AG09319 (cell line): ENCODE measurements at regions not wholly inside any gene's neighbourhood (a gene's known extent, or its start where the extent isn't known, plus 50 kb on each side); places are given as distances from the start of the nearest gene placed in this dataset.

Experiments used
- DNase-seq: peaks from one replicate; pipeline ENCODE4 v3.0.0-alpha.2; 2010; ENCODE audit warnings: low read depth; ENCODE audit errors: extremely low read depth
- TF ChIP-seq, protein P1 (sequence below): IDR thresholded peaks from 2 replicates; pipeline ENCODE4 v1.5.1; 2011; ENCODE audit warnings: low read depth, mild to moderate bottlenecking, inconsistent platforms, low read length, moderate library complexity

GRCh38 chr17:52244689-52245088 is 86.2 kb upstream of the CA10 start:
- TF ChIP-seq, protein P1, sequence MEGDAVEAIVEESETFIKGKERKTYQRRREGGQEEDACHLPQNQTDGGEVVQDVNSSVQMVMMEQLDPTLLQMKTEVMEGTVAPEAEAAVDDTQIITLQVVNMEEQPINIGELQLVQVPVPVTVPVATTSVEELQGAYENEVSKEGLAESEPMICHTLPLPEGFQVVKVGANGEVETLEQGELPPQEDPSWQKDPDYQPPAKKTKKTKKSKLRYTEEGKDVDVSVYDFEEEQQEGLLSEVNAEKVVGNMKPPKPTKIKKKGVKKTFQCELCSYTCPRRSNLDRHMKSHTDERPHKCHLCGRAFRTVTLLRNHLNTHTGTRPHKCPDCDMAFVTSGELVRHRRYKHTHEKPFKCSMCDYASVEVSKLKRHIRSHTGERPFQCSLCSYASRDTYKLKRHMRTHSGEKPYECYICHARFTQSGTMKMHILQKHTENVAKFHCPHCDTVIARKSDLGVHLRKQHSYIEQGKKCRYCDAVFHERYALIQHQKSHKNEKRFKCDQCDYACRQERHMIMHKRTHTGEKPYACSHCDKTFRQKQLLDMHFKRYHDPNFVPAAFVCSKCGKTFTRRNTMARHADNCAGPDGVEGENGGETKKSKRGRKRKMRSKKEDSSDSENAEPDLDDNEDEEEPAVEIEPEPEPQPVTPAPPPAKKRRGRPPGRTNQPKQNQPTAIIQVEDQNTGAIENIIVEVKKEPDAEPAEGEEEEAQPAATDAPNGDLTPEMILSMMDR: no peak
- no peak for DNase-seq

- DNase-seq: no peak
- TF ChIP-seq, protein P1: no peak
These were observed 83.8 kb upstream of the CA10 start for GRCh38 chr17:52242268-52242667.

- DNase-seq: no peak
- TF ChIP-seq, protein P1: no peak
These were observed 78.6 kb upstream of the CA10 start for GRCh38 chr17:52237151-52237550.

DNA sequence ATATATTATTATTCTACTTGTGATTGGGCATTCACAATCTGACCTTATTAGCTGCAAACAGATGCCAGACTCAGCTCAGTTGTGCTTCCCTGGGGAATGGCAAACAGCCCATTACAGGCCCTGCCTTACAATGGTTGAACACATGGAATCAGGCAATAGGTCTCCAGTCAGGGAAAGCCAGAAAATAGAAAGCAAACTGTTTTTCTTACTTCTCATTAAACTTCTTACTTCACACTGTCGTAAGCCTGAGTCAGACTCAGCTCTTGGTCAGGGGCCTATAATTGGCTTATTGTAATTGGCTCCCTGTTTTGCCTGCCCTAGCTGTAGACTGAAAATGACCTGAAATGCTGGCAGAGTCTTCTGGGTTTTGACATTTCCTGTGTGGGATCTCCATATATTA is 77.0 kb upstream of the CA10 start:
- DNase-seq: no peak
- TF ChIP-seq, protein P1: no peak

DNA sequence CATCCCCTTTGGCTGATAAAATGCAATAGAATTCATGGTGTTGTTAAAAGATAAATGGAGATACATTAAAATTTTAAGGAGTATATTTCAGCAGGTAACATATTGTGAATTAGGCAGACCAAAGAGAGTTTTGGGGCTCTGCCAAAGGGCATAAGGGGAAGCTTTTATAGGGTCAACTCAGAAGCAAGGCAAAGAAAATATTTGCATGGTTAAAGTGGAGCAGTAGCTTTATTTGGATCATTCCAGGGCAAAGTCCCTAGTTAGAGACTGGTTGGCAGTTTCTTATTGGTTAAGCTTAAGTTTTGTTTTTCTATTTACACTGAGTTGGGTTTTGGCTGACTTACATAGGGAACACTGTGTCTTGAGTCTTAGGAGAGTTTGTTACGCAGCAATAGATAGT is 75.1 kb upstream of the CA10 start:
- DNase-seq: no peak
- TF ChIP-seq, protein P1: no peak

DNA sequence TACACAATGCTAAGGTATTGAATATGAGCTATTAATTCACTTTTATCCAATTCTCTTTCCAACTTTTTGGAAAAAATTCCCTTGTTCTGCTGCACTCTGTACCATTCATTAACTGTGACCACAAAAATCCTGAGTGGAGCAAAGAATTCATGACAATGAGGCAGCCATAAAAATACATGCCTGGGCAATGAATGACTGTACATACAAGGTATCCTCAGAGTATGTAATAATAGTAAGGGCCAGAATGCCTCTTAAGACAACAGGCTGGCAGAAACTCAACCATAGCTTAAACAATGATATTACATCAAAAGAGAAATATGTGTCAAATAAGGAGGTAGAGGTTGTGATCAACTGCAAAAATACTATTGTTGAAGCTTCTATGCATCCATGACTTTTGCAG is 74.7 kb upstream of the CA10 start:
- no peak for DNase-seq
- TF ChIP-seq, protein P1: no peak

DNA sequence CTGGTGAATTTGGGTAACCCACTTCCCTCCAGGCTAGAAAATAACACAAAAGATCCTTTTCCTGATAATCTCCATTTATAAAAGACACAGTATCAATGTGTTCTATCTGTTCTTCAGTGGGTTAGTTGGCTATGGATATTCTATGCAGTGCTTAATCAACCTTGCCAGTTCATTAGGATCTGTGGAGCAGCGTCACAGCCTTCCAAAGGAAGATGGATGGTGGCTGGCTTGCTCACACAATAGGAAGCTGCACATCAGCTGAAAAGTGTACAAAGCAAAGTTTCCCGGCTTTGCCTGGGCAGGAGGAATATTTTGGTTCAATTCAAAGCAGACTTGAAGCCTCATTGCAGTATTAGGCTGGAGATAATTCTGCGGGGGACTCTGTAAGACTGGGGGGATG is 70.3 kb upstream of the CA10 start:
- no peak for DNase-seq
- TF ChIP-seq, protein P1: no peak
